HepG2 (cell line): ENCODE measurements at regions not wholly inside any gene's neighbourhood (a gene's known extent, or its start where the extent isn't known, plus 50 kb on each side); places are given as distances from the start of the nearest gene placed in this dataset.

ENCODE experiments used
- AHR ChIP-seq: IDR thresholded peaks from 2 replicates; pipeline ENCODE4 v1.6.1; 2018; ENCODE audit warnings: missing genetic modification reagents, missing compliant biosample characterization
- ARID3A ChIP-seq: IDR thresholded peaks from 2 replicates; pipeline ENCODE4 v1.6.1; 2012; ENCODE audit warnings: low read depth, low read length, improper control_type of control experiment
- ETV6 ChIP-seq: sonication (generic); formaldehyde crosslinking; conservative IDR thresholded peaks from 2 replicates; pipeline ENCODE4 v1.4.0; 2020; ENCODE audit warnings: missing genetic modification reagents
- FOXO1 ChIP-seq: sonication (generic); formaldehyde crosslinking; IDR thresholded peaks from 2 replicates; pipeline ENCODE4 v1.4.0; 2020; ENCODE audit warnings: missing genetic modification reagents
- IRF2 ChIP-seq: IDR thresholded peaks from 2 replicates; pipeline ENCODE4 v1.6.1; 2018; ENCODE audit warnings: missing genetic modification reagents, missing compliant biosample characterization
- IRF9 ChIP-seq: sonication (generic); formaldehyde crosslinking; IDR thresholded peaks from 2 replicates; pipeline ENCODE4 v1.8.0; 2022; ENCODE audit warnings: missing genetic modification reagents, mild to moderate bottlenecking, borderline replicate concordance
- KDM4B ChIP-seq: sonication (generic); formaldehyde crosslinking; IDR thresholded peaks from 2 replicates; pipeline ENCODE4 v1.4.0; 2020; ENCODE audit warnings: missing genetic modification reagents
- MTA1 ChIP-seq: sonication (generic); formaldehyde crosslinking; IDR thresholded peaks from 2 replicates; pipeline ENCODE4 v1.4.0; 2020; ENCODE audit warnings: missing genetic modification reagents, mild to moderate bottlenecking, borderline replicate concordance
- MTF2 ChIP-seq: sonication (generic); formaldehyde crosslinking; IDR thresholded peaks from 2 replicates; pipeline ENCODE4 v1.5.0; 2020; ENCODE audit warnings: missing genetic modification reagents, borderline replicate concordance
- NFKBIZ ChIP-seq: IDR thresholded peaks from 2 replicates; pipeline ENCODE4 v1.6.1; 2018; ENCODE audit warnings: missing genetic modification reagents, missing compliant biosample characterization
- PATZ1 ChIP-seq: sonication (generic); formaldehyde crosslinking; IDR thresholded peaks from 2 replicates; pipeline ENCODE4 v1.4.0; 2020; ENCODE audit warnings: missing genetic modification reagents
- PITX1 ChIP-seq: sonication (generic); formaldehyde crosslinking; IDR thresholded peaks from 2 replicates; pipeline ENCODE4 v1.5.1; 2020; ENCODE audit warnings: mild to moderate bottlenecking, missing genetic modification reagents
- ZBTB7B ChIP-seq: sonication (generic); formaldehyde crosslinking; IDR thresholded peaks from 2 replicates; pipeline ENCODE4 v1.4.0; 2020; ENCODE audit warnings: missing genetic modification reagents
- ZNF142 ChIP-seq: sonication (generic); formaldehyde crosslinking; IDR thresholded peaks from 2 replicates; pipeline ENCODE4 v1.4.0; 2020; ENCODE audit warnings: missing genetic modification reagents
- ZNF513 ChIP-seq: sonication (generic); formaldehyde crosslinking; conservative IDR thresholded peaks from 2 replicates; pipeline ENCODE4 v1.5.0; 2020; ENCODE audit warnings: missing genetic modification reagents
- ZNF83 ChIP-seq: sonication (generic); formaldehyde crosslinking; IDR thresholded peaks from 2 replicates; pipeline ENCODE4 v1.4.0; 2020; ENCODE audit warnings: missing genetic modification reagents, mild to moderate bottlenecking, borderline replicate concordance

- TF ChIP-seq ARID3A (no peak), ZNF83 (CRISPR knock-in tag) (no peak), KDM4B (peak; percentile 44; the same call in 1 of the 2 replicates), IRF9 (no peak), ZNF142 (CRISPR knock-in tag) (0 out of 2 replicates have a peak, but pooled peaks have one; percentile 22), MTF2 (CRISPR knock-in tag) (no peak), PATZ1 (no peak), FOXO1 (CRISPR knock-in tag) (no peak), NFKBIZ (CRISPR knock-in tag) (no peak), ETV6 (CRISPR knock-in tag) (no peak), IRF2 (CRISPR knock-in tag) (0 out of 2 replicates have a peak, but pooled peaks have one; percentile 22), ZNF513 (CRISPR knock-in tag) (no peak), ZBTB7B (CRISPR knock-in tag) (0 out of 2 replicates have a peak, but pooled peaks have one; percentile 15), MTA1 (0 out of 2 replicates have a peak, but pooled peaks have one; percentile 59), PITX1 (0 out of 2 replicates have a peak, but pooled peaks have one; percentile 55), AHR (CRISPR knock-in tag) (no peak)
Measured at GRCh38 chr14:30270200-30271161, 288.5 kb upstream of the G2E3 start (continued).
